NCI-H2227 (cell line): ENCODE measurements at regions not wholly inside any gene's neighbourhood (a gene's known extent, or its start where the extent isn't known, plus 50 kb on each side); places are given as distances from the start of the nearest gene placed in this dataset.
"Not testable (repeated sequence)": the region's sequence is repeated elsewhere in the genome, so short reads cannot be mapped to it uniquely, and the experiment has no call there.

Experiments
- DNase-seq: peaks from one replicate; lab custom pipeline; 2025; ENCODE audit not compliant: unreplicated experiment; lab: John Stamatoyannopoulos, UW

- no peak for DNase-seq
These were observed 202.9 kb downstream of the USP25 start for GRCh38 chr21:15932726-15933125.

DNA sequence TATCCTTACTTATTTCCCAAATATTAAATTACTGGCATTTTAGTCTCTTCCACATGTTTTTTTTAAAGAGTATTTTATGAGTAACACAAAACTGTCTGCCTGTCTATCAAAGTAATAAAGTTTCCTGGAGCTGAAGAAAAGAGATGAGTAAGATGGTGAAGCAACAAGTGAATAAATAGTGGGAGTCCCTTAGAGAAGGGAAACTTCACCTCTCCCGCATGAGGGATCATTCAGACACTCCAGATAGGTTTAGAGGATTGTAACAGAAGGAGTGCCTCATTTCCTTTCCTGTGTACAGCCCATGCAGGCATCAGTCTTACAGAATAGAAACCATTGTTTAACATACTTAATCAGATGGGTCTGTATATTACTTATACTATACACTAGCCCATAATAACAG lies 205.7 kb downstream of the USP25 start:
- DNase-seq: no peak

- DNase-seq: no peak
These were observed 213.4 kb downstream of the USP25 start for GRCh38 chr21:15943009-15943666.

DNA sequence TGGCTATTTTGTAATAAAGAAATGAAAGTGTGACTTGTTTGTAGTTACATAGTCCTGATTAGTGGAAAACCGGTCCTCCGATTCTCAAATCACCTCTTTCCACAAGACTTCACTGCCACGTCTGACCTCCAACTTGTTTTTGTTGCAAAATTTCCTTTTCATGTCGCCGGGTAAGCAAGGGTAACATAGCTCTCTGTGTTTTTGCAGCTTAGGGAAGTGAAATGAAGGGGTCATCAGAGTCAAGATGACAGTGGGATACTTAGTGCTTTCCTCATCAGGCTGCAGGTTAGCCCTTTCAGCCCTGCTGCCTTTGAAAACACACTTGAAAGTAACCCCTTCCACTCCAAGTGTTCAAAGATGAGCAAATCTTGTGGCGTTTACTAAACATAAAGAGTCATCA lies 217.9 kb downstream of the USP25 start:
- no peak for DNase-seq

DNA sequence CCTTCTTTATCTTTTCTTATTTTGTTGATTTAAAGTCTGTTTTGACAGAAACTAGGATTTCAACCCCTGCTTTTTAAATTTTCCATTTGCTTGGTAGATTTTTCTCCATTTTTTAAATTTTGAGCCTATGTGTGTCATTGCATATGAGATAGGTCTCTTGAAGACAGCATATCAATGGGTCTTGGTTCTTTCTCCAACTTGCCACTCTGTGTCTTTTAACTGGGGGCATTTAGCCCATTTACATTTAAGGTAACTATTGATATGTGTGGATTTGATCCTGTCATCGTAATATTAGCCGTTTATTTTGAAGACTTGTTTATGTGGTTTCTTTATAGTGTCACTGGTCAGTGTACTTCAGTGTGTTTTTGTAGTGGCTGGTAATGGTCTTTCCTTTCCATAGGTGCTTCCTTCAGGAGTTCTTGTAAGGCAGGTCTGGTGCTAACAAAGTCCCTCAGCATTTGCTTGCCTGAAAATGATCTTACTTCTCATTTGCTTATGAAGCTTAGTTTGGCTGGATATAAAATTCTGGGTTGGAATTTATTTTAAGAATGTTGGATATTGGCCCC lies 223.9 kb downstream of the USP25 start:
- no peak for DNase-seq

DNA sequence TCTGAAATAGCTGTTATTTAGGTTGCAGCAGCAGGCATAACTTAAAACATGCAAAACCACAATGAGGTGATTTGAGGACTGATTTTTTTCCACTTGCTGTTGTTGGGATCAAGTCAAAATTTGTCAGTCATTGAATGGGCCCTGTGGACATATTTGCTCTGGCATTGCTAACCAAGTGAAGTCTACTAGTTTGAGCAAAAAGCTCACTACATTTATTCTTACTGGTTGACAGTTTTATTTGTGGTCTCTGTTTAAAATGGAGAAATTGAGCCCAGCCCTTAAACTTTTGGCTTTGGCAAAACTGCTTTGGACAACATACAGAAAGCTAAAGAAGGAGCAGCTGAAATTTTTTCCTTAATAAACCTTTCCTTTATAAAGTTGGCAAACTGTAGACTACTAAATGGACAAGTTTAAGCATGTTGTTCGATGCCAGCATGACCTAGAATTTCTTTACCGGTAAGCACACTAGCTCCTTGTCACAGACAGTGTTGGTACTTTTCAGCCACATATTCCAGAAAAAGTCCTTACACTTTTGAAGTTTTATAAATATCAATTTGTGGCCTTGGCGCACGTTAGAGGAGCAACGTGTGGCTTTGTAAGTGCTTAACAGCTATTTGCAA lies 234.6 kb downstream of the USP25 start:
- no peak for DNase-seq

DNA sequence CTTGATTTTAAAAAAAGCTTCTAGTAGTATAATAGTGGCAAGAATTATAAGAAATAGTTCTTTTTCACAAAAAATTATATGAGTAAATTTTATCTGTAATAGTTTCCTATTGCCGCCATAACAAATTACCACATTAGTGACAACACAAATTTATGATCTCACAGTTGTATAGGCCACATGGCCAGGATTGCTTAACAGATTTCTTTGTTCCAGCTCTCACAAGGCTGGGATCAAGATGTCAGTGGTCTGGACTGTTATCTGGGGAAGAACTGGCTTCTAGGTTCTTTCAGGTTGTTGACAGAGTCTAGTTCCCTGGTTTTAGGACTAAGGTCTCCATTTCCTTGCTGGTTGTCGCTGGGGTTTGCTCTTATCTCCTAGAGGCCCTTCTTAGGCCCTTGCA lies 236.4 kb downstream of the USP25 start:
- DNase-seq: no peak

DNA sequence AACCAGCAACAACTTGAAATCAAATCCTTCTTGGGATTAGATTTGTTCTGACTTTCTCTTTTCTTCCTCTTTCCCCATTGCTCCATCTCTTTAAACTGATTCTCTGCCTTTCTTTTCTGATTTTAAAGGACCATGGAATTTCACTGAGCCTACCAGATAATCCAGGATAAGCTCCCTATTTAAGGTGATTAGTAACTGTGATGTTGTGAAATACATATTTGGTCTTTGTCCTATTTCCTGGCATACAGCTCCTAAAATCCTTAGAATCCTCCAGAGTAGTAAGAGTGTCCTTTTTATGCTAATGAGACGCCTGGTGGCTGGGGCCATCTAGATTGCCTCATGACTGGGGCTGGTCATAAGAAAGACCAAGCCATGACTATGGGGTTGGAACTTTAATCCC lies 236.9 kb downstream of the USP25 start:
- DNase-seq: no peak

DNA sequence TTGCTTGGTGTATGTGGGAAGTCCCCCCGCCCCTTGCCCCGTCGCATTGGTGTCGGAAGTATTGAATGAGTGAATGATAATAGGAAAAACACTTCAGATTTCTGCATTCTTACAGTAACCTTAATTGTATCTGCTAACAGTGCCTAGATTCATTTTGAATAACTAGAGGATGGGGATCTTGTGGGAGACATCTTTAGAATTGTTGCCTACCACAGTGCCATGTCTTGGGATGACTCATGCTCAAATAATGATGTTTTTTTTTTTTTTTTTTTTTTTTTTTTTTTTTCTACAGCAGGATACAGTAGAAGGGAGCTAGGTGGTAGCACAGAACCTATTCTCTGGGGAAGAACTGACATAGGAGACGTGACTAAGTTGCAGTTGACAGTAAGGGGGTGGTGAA lies 237.9 kb downstream of the USP25 start:
- no peak for DNase-seq

- no peak for DNase-seq
These were observed 239.1 kb downstream of the USP25 start for GRCh38 chr21:15968776-15969310.

- DNase-seq: no peak
These were observed 247.0 kb downstream of the USP25 start for GRCh38 chr21:15976807-15977206.

DNA sequence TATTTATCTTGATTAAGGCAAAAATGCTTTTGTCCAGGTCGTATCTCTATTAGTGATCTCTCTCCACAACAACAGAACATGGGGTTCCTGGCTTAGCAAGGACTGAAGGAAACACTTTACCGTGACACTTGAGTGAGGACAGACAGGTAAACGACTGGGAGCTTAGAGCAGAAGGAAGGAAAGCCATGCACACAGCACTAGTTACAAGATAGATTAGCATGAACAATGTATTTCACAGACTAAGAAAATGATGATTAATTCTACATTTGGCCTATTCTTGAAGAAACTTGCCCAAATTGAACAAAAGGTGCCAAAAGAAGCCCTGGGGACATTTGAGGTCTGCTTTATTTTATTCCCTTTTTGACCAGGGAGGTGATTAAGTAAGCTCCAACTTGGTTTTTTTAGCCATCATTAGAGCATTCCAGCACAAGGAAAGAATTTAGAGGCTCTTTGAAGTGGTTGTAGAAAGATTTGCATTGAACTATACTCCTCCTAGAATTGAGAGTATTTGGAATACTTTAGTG lies 248.5 kb downstream of the USP25 start:
- DNase-seq: no peak

DNA sequence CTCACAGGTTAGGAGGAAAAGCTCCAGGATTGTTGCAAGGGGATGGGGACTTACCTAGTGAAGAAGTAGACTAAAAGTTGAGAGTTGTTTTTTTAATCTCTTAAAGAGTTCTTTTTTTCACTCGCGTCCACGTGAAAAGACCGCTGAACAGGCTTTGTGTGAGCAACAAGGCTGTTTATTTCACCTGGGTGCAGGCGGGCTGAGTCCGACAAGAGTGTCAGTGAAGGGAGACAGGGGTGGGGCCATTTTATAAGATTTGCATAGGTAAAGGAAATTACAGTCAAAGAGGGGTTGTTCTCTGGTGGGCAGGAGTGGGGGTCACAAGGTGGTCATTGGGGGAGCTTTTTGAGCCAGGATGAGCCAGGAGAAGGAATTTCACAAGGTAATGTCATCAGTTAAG lies 249.7 kb downstream of the USP25 start:
- not testable (repeated sequence) for DNase-seq

GRCh38 chr21:15986277-15986676 lies 256.5 kb downstream of the USP25 start:
- DNase-seq: no peak

- DNase-seq: no peak
These were observed 262.4 kb downstream of the USP25 start for GRCh38 chr21:15992171-15992570.

GRCh38 chr21:15993951-15994350 lies 264.2 kb downstream of the USP25 start:
- DNase-seq: no peak

DNA sequence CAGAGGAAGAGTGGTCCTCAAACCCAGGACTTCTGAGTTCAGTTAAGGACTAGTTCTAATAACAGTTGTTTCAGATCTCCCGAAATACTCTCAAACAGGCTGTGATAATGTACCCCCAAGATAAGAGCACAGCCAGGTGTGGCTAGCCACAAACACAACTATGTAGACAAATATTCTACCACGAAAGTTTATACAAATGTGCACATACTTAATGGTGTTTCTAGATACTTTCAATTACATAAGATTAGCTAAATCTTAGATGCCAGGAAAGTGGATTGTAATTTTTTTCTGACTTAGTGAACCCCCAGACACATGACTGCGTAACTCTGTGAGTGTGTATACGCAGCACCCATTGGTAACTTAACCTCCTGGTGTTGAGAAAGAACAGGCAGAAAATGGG lies 270.0 kb downstream of the USP25 start:
- no peak for DNase-seq

DNA sequence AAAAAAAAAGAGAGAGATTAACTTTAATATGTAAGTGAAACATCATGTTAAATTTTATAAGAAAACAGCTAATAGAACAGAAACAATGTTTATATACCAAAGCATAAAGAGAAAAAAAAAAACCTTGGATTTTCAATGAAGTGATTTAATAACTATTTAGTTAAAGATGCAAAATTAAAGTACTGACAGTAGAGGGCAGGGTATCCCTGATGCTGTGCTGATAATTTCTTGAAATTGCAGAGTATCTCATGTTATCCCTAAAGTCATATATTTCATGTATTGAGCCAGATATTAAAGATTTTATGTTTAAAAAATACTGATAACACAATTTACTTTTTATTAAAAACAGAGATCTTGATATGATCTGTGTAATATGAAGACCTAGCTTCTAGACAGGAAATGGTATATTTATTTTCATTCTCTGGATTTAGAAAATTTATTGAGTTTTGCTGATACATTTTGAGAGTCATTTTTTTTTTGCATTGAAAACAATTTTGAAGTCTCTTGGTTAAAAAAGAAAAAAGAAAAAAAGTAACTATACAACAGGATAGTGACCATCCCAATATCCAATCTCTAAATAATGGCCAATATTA lies 273.2 kb downstream of the USP25 start:
- DNase-seq: no peak

DNA sequence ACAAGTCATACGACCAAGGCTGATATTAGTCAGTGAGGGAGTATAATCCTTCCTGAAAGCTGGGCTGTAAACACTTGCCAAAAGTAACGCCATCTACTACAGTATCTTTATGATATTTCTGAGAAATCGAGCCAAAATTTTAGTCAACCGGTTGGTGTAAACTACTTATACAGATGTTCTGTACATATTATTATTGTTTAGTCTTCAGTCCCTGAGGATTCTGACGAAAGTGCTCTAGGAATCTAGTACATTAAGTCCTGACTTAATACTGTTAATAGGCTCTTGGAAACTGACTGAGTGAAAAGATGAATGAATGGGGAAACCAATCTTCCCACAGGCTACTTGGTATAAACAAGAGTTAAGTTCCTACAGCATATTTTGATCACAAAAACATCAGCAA lies 274.3 kb downstream of the USP25 start:
- DNase-seq: no peak

DNA sequence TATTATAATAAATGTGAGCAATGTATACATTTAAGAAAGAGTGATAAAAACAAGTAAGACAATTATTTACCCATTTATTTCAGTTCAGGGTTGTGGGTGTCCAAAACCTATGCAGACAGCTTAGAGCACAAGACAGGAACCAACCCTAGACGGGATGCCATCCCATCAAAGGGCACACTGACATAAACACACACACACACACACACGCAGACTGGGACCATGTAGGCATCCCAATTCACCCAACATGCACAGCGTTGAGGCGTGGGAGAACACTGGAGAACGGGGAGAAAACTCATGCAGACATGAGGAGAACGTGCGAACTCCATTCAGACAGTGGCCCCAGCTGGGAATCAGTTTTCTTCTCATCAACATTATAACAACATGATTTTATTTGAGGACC lies 274.7 kb downstream of the USP25 start:
- no peak for DNase-seq

GRCh38 chr21:16005996-16006395 lies 276.2 kb downstream of the USP25 start:
- no peak for DNase-seq

- DNase-seq: no peak
These were observed 278.2 kb downstream of the USP25 start for GRCh38 chr21:16007943-16008342.
